ENCODE measurements at regions not wholly inside any gene's neighbourhood (a gene's known extent, or its start where the extent isn't known, plus 50 kb on each side); places are given as distances from the start of the nearest gene placed in this dataset.

- no peaks in the 10 kb centered on the region for H3K36me3 ChIP-seq
- H3K4me1 ChIP-seq = no peaks in the 10 kb centered on the region
- no peak for TF ChIP-seq CTCF (IDR thresholded peaks at IDR 0.05; ENCODE audit: low read depth, low read length)
- peaks cover 22% of the 10 kb centered on the region for H3K27me3 ChIP-seq
- no peak for DNase-seq
- no peak overlapping the region for H3K4me3 ChIP-seq (ENCODE audit: low read depth, low read length)
- no peaks in the 10 kb centered on the region for H3K9me3 ChIP-seq
Observed at GRCh38 chr15:98164571-98164970, 204.1 kb downstream of the ARRDC4 start.

GRCh38 chr15:98164986-98165385, 204.5 kb downstream of the ARRDC4 start:
- Histone ChIP-seq H3K4me1 (no peaks in the 10 kb centered on the region), H3K27me3 (peaks cover 22% of the 10 kb centered on the region), H3K9me3 (no peaks in the 10 kb centered on the region), H3K4me3 (ENCODE audit: low read depth, low read length) (no peak overlapping the region), H3K36me3 (no peaks in the 10 kb centered on the region)
- no peak for DNase-seq
- TF ChIP-seq CTCF (IDR thresholded peaks at IDR 0.05; ENCODE audit: low read depth, low read length) = no peak

GRCh38 chr15:98167722-98168268, 207.3 kb downstream of the ARRDC4 start:
- Histone ChIP-seq H3K4me1 (no peaks in the 10 kb centered on the region), H3K27me3 (peaks cover 22% of the 10 kb centered on the region), H3K4me3 (ENCODE audit: low read depth, low read length) (no peak overlapping the region), H3K36me3 (no peaks in the 10 kb centered on the region), H3K9me3 (no peaks in the 10 kb centered on the region)
- TF ChIP-seq CTCF (IDR thresholded peaks at IDR 0.05; ENCODE audit: low read depth, low read length) = no peak
- DNase-seq = no peak

GRCh38 chr15:98169551-98169950, 209.0 kb downstream of the ARRDC4 start:
- DNase-seq = no peak
- no peak for TF ChIP-seq CTCF (IDR thresholded peaks at IDR 0.05; ENCODE audit: low read depth, low read length)
- H3K4me1 ChIP-seq = no peaks in the 10 kb centered on the region
- peaks cover 13% of the 10 kb centered on the region for H3K27me3 ChIP-seq
- no peaks in the 10 kb centered on the region for H3K9me3 ChIP-seq
- H3K36me3 ChIP-seq = no peaks in the 10 kb centered on the region
- no peak overlapping the region for H3K4me3 ChIP-seq (ENCODE audit: low read depth, low read length)

- no peaks in the 10 kb centered on the region for H3K9me3 ChIP-seq
- H3K36me3 ChIP-seq = no peaks in the 10 kb centered on the region
- DNase-seq = no peak
- TF ChIP-seq CTCF (IDR thresholded peaks at IDR 0.05; ENCODE audit: low read depth, low read length) = no peak
- H3K27me3 ChIP-seq = peaks cover 15% of the 10 kb centered on the region
- H3K4me3 ChIP-seq (ENCODE audit: low read depth, low read length) = no peak overlapping the region
- no peaks in the 10 kb centered on the region for H3K4me1 ChIP-seq
Observed at GRCh38 chr15:98174286-98174685, 213.8 kb downstream of the ARRDC4 start.

GRCh38 chr15:98174841-98175240, 214.3 kb downstream of the ARRDC4 start:
- Histone ChIP-seq H3K4me1 (no peaks in the 10 kb centered on the region), H3K27me3 (peaks cover 20% of the 10 kb centered on the region), H3K4me3 (ENCODE audit: low read depth, low read length) (no peak overlapping the region), H3K36me3 (no peaks in the 10 kb centered on the region), H3K9me3 (no peaks in the 10 kb centered on the region)
- TF ChIP-seq CTCF (IDR thresholded peaks at IDR 0.05; ENCODE audit: low read depth, low read length) = no peak
- DNase-seq = no peak

Data from BE2C (cell line).